ENCODE measurements at regions not wholly inside any gene's neighbourhood (a gene's known extent, or its start where the extent isn't known, plus 50 kb on each side); places are given as distances from the start of the nearest gene placed in this dataset.

GRCh38 chrX:124818764-124819163 lies 472.4 kb downstream of the SH2D1A start:
- TF ChIP-seq POLR2AphosphoS5 (IDR thresholded peaks at IDR 0.05; ENCODE audit: low read depth, low read length) = no peak
- TF ChIP-seq REST (IDR thresholded peaks at IDR 0.05; ENCODE audit: insufficient read depth in 1 of 2, low read depth in 2 of 2, low read length in 2 of 2) = no peak
- no peak for TF ChIP-seq FOXP2 (optimal IDR thresholded peaks at IDR 0.05; ENCODE audit: borderline replicate concordance, extremely low read depth, extremely low read length, insufficient read depth)
- no peak for TF ChIP-seq TAF1 (IDR thresholded peaks at IDR 0.05; ENCODE audit: borderline replicate concordance, insufficient read depth, low read length)
- TF ChIP-seq SIN3A (IDR thresholded peaks at IDR 0.05; ENCODE audit: borderline replicate concordance, insufficient read depth, low read length) = no peak

- TF ChIP-seq REST (IDR thresholded peaks at IDR 0.05; ENCODE audit: insufficient read depth in 1 of 2, low read depth in 2 of 2, low read length in 2 of 2) (no peak), TAF1 (IDR thresholded peaks at IDR 0.05; ENCODE audit: borderline replicate concordance, insufficient read depth, low read length) (no peak), SIN3A (IDR thresholded peaks at IDR 0.05; ENCODE audit: borderline replicate concordance, insufficient read depth, low read length) (no peak), POLR2AphosphoS5 (IDR thresholded peaks at IDR 0.05; ENCODE audit: low read depth, low read length) (no peak)
Observed at GRCh38 chrX:124820738-124821137, 474.4 kb downstream of the SH2D1A start.

GRCh38 chrX:124827258-124827845 lies 481.0 kb downstream of the SH2D1A start:
- TF ChIP-seq TAF1 (IDR thresholded peaks at IDR 0.05; ENCODE audit: borderline replicate concordance, insufficient read depth, low read length) (no peak), FOXP2 (optimal IDR thresholded peaks at IDR 0.05; ENCODE audit: borderline replicate concordance, extremely low read depth, extremely low read length, insufficient read depth) (no peak), REST (IDR thresholded peaks at IDR 0.05; ENCODE audit: insufficient read depth in 1 of 2, low read depth in 2 of 2, low read length in 2 of 2) (no peak), POLR2AphosphoS5 (IDR thresholded peaks at IDR 0.05; ENCODE audit: low read depth, low read length) (no peak), SIN3A (IDR thresholded peaks at IDR 0.05; ENCODE audit: borderline replicate concordance, insufficient read depth, low read length) (no peak)

- TF ChIP-seq SIN3A (IDR thresholded peaks at IDR 0.05; ENCODE audit: borderline replicate concordance, insufficient read depth, low read length) = no peak
- TF ChIP-seq REST (IDR thresholded peaks at IDR 0.05; ENCODE audit: insufficient read depth in 1 of 2, low read depth in 2 of 2, low read length in 2 of 2) = no peak
- no peak for TF ChIP-seq FOXP2 (optimal IDR thresholded peaks at IDR 0.05; ENCODE audit: borderline replicate concordance, extremely low read depth, extremely low read length, insufficient read depth)
Observed at GRCh38 chrX:124829930-124830329, 483.6 kb downstream of the SH2D1A start.

- no peak for TF ChIP-seq REST (IDR thresholded peaks at IDR 0.05; ENCODE audit: insufficient read depth in 1 of 2, low read depth in 2 of 2, low read length in 2 of 2)
- no peak for TF ChIP-seq SIN3A (IDR thresholded peaks at IDR 0.05; ENCODE audit: borderline replicate concordance, insufficient read depth, low read length)
- TF ChIP-seq TAF1 (IDR thresholded peaks at IDR 0.05; ENCODE audit: borderline replicate concordance, insufficient read depth, low read length) = no peak
Observed at GRCh38 chrX:124836786-124837185, 482.9 kb upstream of the TEX13C start.
